Kidney (tissue), 13 donors: ENCODE measurements at regions not wholly inside any gene's neighbourhood (a gene's known extent, or its start where the extent isn't known, plus 50 kb on each side); places are given as distances from the start of the nearest gene placed in this dataset.

ENCODE experiments used
- DNase-seq, 5 donors: peaks; one replicate each; pipeline ENCODE4 v3.0.0-alpha.2; 2013 to 2020
- FAIRE-seq: peaks from 2 replicates; lab custom pipeline; 2012; peaks lifted over from hg19 to GRCh38; lab: Jason Lieb, UNC
- H3K27ac ChIP-seq, 2 donors: one replicate each; pipeline ENCODE4 v1.7.0; 2013; ENCODE audit warnings: low read depth in 2 of 2, low read length in 2 of 2, inconsistent platforms in 1 of 2
- H3K27me3 ChIP-seq: one replicate; pipeline ENCODE4 v1.7.1; 2013; ENCODE audit warnings: low read length, inconsistent platforms; ENCODE audit not compliant: control insufficient read depth, insufficient read depth
- H3K36me3 ChIP-seq, 3 donors: one replicate each; pipeline versions ENCODE4 v1.7.0 to v1.7.1; 2013; ENCODE audit warnings: low read length in 3 of 3, control low read depth in 1 of 3, inconsistent platforms in 1 of 3; ENCODE audit not compliant: insufficient read depth in 3 of 3, control insufficient read depth in 2 of 3
- H3K4me1 ChIP-seq, 3 donors: one replicate each; pipeline versions ENCODE4 v1.7.0 to v1.7.1; 2013; ENCODE audit warnings: low read length in 3 of 3, inconsistent platforms in 1 of 3, low read depth in 1 of 3; ENCODE audit not compliant: control insufficient read depth in 2 of 3, insufficient read depth in 2 of 3
- H3K4me3 ChIP-seq, 3 donors: one replicate each; pipeline versions ENCODE4 v1.7.0 to v1.8.1; 2013; ENCODE audit warnings: low read length in 3 of 3, control low read depth in 1 of 3, inconsistent platforms in 1 of 3
- H3K9ac ChIP-seq, 3 donors: one replicate each; pipeline versions ENCODE4 v1.7.0 to v1.7.1; 2013; ENCODE audit warnings: low read length in 3 of 3, control low read depth in 1 of 3, inconsistent platforms in 1 of 3
- H3K9me3 ChIP-seq, 3 donors: one replicate each; pipeline versions ENCODE4 v1.7.0 to v1.7.1; 2013; ENCODE audit warnings: low read length in 3 of 3, control low read depth in 1 of 3, inconsistent platforms in 1 of 3; ENCODE audit not compliant: control insufficient read depth in 2 of 3, insufficient read depth in 1 of 3
- intact Hi-C: fragments of 100-400 bp; cut with DNase I; formaldehyde crosslinking; loops from one replicate; pipeline ENCODE4 v1.11.1; 2022
- TF ChIP-seq, protein P1 (sequence below): IDR thresholded peaks from 3 replicates; pipeline ENCODE4 v1.5.1; 2012; ENCODE audit warnings: mild to moderate bottlenecking, moderate library complexity, borderline replicate concordance; ENCODE audit not compliant: insufficient read depth; ENCODE audit errors: extremely low read depth
- donor health status: control.
- donor health status: control.
- donor health status: control.
- donor health status: control.
- donor health status: control.
- donor health status: DM: yes; HTN: yes; CAD: no.
- donor health status: Normal renal cell carcinoma (clear cell type).

DNA sequence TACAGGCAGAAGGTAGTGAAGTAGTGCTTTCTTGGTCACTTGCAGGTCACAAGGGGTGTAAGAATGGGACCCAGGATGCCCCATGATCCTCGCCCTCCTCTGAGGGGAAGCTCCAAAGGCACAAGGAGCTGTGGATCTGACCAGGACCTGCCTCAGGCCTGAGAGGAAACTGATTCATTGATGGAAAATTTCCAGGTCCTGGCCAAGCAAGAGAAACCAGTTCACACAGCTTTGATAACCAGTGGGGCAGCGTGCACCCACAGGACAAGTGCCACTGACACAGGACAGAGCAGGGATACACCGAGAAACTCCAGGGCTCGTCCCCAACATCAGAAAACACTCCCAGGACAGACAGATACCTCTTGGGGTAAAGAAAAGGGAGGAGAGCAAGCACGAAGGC is 177.1 kb downstream of the RBM26 start:
- FAIRE-seq (no peak), DNase-seq (no peak)
- Histone ChIP-seq H3K27me3 (no peaks in the 10 kb centered on the region), H3K9ac (no peak overlapping the region), H3K4me3 (no peak overlapping the region), H3K36me3 (no peaks in the 10 kb centered on the region), H3K9me3 (no peaks in the 10 kb centered on the region), H3K27ac (no peak overlapping the region), H3K4me1 (no peaks in the 10 kb centered on the region)
- intact Hi-C loops, result no loop called here
- TF ChIP-seq, protein P1, sequence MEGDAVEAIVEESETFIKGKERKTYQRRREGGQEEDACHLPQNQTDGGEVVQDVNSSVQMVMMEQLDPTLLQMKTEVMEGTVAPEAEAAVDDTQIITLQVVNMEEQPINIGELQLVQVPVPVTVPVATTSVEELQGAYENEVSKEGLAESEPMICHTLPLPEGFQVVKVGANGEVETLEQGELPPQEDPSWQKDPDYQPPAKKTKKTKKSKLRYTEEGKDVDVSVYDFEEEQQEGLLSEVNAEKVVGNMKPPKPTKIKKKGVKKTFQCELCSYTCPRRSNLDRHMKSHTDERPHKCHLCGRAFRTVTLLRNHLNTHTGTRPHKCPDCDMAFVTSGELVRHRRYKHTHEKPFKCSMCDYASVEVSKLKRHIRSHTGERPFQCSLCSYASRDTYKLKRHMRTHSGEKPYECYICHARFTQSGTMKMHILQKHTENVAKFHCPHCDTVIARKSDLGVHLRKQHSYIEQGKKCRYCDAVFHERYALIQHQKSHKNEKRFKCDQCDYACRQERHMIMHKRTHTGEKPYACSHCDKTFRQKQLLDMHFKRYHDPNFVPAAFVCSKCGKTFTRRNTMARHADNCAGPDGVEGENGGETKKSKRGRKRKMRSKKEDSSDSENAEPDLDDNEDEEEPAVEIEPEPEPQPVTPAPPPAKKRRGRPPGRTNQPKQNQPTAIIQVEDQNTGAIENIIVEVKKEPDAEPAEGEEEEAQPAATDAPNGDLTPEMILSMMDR, result no peak

DNA sequence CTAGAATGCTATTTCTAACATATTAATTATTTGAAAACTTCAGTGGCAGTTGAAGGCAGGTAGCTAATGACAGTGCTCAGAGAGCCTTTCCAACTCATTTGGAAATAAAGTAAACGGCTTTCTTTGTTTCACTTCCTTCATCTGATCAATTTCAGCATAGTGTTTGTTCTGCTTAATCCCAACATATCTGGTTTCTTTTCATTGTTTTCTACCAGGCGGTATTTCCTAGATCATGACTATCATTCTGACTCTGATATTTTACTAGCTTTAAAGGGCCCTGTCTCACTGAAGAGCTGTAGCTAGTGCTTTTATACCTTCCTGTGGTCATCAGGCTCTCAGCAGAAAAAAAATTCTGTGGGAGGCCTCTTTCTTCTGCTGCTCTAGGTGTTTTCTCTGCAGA is 178.6 kb downstream of the RBM26 start:
- DNase-seq (no peak), FAIRE-seq (no peak)
- Histone ChIP-seq H3K27ac (no peak overlapping the region), H3K4me3 (no peak overlapping the region), H3K36me3 (no peaks in the 10 kb centered on the region), H3K27me3 (no peaks in the 10 kb centered on the region), H3K9me3 (no peaks in the 10 kb centered on the region), H3K9ac (no peak overlapping the region), H3K4me1 (no peaks in the 10 kb centered on the region)
- intact Hi-C loops, result no loop called here
- TF ChIP-seq, protein P1, result no peak

DNA sequence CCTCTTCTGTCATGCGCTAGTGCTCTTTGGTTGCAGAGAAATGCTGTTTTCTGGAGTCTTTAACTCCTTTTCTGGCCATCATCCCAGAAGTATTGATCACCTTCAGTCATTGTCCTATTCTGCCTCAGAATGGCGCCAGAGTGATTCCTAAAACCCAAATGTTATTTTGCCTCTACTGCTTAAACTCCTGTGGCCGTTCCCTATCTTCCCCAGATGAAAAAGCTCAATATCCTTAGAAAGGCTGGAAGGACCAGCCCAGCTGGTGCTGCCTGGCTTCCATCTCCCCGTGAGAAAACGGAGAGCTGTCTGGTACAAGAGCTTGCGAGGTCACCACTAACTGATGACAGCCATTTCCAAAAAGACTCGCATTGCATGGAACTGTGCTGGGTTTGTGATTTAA is 179.1 kb downstream of the RBM26 start:
- TF ChIP-seq, protein P1, result no peak
- Histone ChIP-seq H3K36me3 (no peaks in the 10 kb centered on the region), H3K27ac (no peak overlapping the region), H3K9ac (no peak overlapping the region), H3K4me1 (no peaks in the 10 kb centered on the region), H3K27me3 (no peaks in the 10 kb centered on the region), H3K9me3 (no peaks in the 10 kb centered on the region), H3K4me3 (no peak overlapping the region)
- no peak for DNase-seq
- no peak for FAIRE-seq
- intact Hi-C loops, result no loop called here

DNA sequence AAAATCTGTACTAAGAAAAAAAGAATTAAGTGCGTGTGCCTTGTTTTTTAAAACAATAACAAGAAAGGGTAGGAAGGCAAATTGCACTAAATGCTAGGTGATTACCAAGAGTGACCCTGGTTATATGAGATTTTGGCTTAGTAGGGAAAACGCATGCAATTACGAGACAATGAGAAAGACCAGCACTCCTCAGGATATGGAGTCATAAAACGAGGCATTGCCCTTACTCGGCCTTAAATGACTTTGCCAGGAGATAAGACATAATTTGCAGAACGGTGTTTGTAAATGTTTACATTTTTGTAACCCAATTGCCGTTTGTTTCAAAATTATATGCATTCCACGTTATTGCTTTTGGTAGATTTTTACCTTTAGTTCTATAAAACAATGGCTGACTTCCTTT is 179.8 kb downstream of the RBM26 start:
- Histone ChIP-seq H3K9me3 (no peaks in the 10 kb centered on the region), H3K9ac (no peak overlapping the region), H3K27me3 (no peaks in the 10 kb centered on the region), H3K4me3 (no peak overlapping the region), H3K27ac (no peak overlapping the region), H3K4me1 (no peaks in the 10 kb centered on the region), H3K36me3 (no peaks in the 10 kb centered on the region)
- FAIRE-seq (no peak), DNase-seq (peak in 1 of 5 donors; percentile 10)
- TF ChIP-seq, protein P1, result no peak
- intact Hi-C loops, result no loop called here
